ENCODE measurements at regions not wholly inside any gene's neighbourhood (a gene's known extent, or its start where the extent isn't known, plus 50 kb on each side); places are given as distances from the start of the nearest gene placed in this dataset.

GRCh38 chr4:77493120-77493752 is 112.4 kb upstream of the CXCL13 start:
- H3K4me3 Mint-ChIP-seq (ENCODE audit: unreplicated experiment): no peak overlapping the region
- BruUV-seq (replicated peaks): no TSS peak
- no peaks in the 10 kb centered on the region for H3K36me3 ChIP-seq (ENCODE audit: control insufficient read depth, insufficient read depth, low read length)
- no peaks in the 10 kb centered on the region for H3K4me1 Mint-ChIP-seq (ENCODE audit: low read depth, unreplicated experiment)
- TF ChIP-seq CTCF (IDR thresholded peaks at IDR 0.05; ENCODE audit: insufficient read depth in 1 of 2, low read depth in 1 of 2, low read length in 1 of 2, severe bottlenecking in 1 of 2, unreplicated experiment in 1 of 2): no peak
- no peaks in the 10 kb centered on the region for H3K9me3 ChIP-seq
- ChIA-PET POLR2A (no interaction called here), CTCF (no interaction called here)
- no peaks in the 10 kb centered on the region for H3K36me3 Mint-ChIP-seq (ENCODE audit: insufficient read depth, unreplicated experiment)
- H3K27me3 Mint-ChIP-seq (ENCODE audit: insufficient read depth, unreplicated experiment): peaks cover 13% of the 10 kb centered on the region
- no peak overlapping the region for H3K4me3 ChIP-seq (ENCODE audit: low read depth, low read length)
- no peak for DNase-seq
- H3K27me3 ChIP-seq (replicated peaks; ENCODE audit: control insufficient read depth, insufficient read depth, low read length): no peaks in the 10 kb centered on the region
- no peaks in the 10 kb centered on the region for H3K9me3 Mint-ChIP-seq (ENCODE audit: unreplicated experiment)
- H3K27ac Mint-ChIP-seq (ENCODE audit: unreplicated experiment): no peak overlapping the region
- intact Hi-C loops (cut with micrococcal nuclease; ENCODE audit: unreplicated experiment): no loop called here
- no peaks in the 10 kb centered on the region for H3K4me1 ChIP-seq

GRCh38 chr4:77493829-77494551 is 111.6 kb upstream of the CXCL13 start:
- Histone ChIP-seq H3K4me3 (ENCODE audit: low read depth, low read length) (no peak overlapping the region), H3K36me3 (ENCODE audit: control insufficient read depth, insufficient read depth, low read length) (no peaks in the 10 kb centered on the region), H3K9me3 (no peaks in the 10 kb centered on the region), H3K27me3 (replicated peaks; ENCODE audit: control insufficient read depth, insufficient read depth, low read length) (no peaks in the 10 kb centered on the region), H3K4me1 (no peaks in the 10 kb centered on the region)
- no peak for DNase-seq
- intact Hi-C loops (cut with micrococcal nuclease; ENCODE audit: unreplicated experiment): no loop called here
- H3K27ac Mint-ChIP-seq (ENCODE audit: unreplicated experiment): no peak overlapping the region
- TF ChIP-seq CTCF (IDR thresholded peaks at IDR 0.05; ENCODE audit: insufficient read depth in 1 of 2, low read depth in 1 of 2, low read length in 1 of 2, severe bottlenecking in 1 of 2, unreplicated experiment in 1 of 2): no peak
- BruUV-seq (replicated peaks): no TSS peak
- ChIA-PET POLR2A (no interaction called here), CTCF (no interaction called here)
- H3K4me3 Mint-ChIP-seq (ENCODE audit: unreplicated experiment): no peak overlapping the region
- no peaks in the 10 kb centered on the region for H3K36me3 Mint-ChIP-seq (ENCODE audit: insufficient read depth, unreplicated experiment)
- H3K27me3 Mint-ChIP-seq (ENCODE audit: insufficient read depth, unreplicated experiment): peaks cover 13% of the 10 kb centered on the region
- H3K9me3 Mint-ChIP-seq (ENCODE audit: unreplicated experiment): no peaks in the 10 kb centered on the region
- H3K4me1 Mint-ChIP-seq (ENCODE audit: low read depth, unreplicated experiment): no peaks in the 10 kb centered on the region

- BruUV-seq (replicated peaks): no TSS peak
- Histone ChIP-seq H3K27me3 (replicated peaks; ENCODE audit: control insufficient read depth, insufficient read depth, low read length) (no peaks in the 10 kb centered on the region), H3K9me3 (no peaks in the 10 kb centered on the region), H3K36me3 (ENCODE audit: control insufficient read depth, insufficient read depth, low read length) (no peaks in the 10 kb centered on the region), H3K4me1 (no peaks in the 10 kb centered on the region), H3K4me3 (ENCODE audit: low read depth, low read length) (no peak overlapping the region)
- TF ChIP-seq CTCF (IDR thresholded peaks at IDR 0.05; ENCODE audit: insufficient read depth in 1 of 2, low read depth in 1 of 2, low read length in 1 of 2, severe bottlenecking in 1 of 2, unreplicated experiment in 1 of 2): no peak
- no peak overlapping the region for H3K4me3 Mint-ChIP-seq (ENCODE audit: unreplicated experiment)
- intact Hi-C loops (cut with micrococcal nuclease; ENCODE audit: unreplicated experiment): no loop called here
- no peak overlapping the region for H3K27ac Mint-ChIP-seq (ENCODE audit: unreplicated experiment)
- no peaks in the 10 kb centered on the region for H3K36me3 Mint-ChIP-seq (ENCODE audit: insufficient read depth, unreplicated experiment)
- no peak for DNase-seq
- H3K27me3 Mint-ChIP-seq (ENCODE audit: insufficient read depth, unreplicated experiment): peaks cover 11% of the 10 kb centered on the region
- CTCF ChIA-PET: no interaction called here
- POLR2A ChIA-PET: no interaction called here
- H3K4me1 Mint-ChIP-seq (ENCODE audit: low read depth, unreplicated experiment): no peaks in the 10 kb centered on the region
- no peaks in the 10 kb centered on the region for H3K9me3 Mint-ChIP-seq (ENCODE audit: unreplicated experiment)
These were observed 109.2 kb upstream of the CXCL13 start for GRCh38 chr4:77496457-77496856.
